GM12878 (cell line): ENCODE measurements at regions not wholly inside any gene's neighbourhood (a gene's known extent, or its start where the extent isn't known, plus 50 kb on each side); places are given as distances from the start of the nearest gene placed in this dataset.

ENCODE experiments used
- ATAC-seq: fragments of 200-7000 bp; cut with Tn5 transposase; 3 replicates; pipeline ENCODE4 v1.9.1; 2020; ENCODE audit warnings: mild to moderate bottlenecking, moderate library complexity
- BruUV-seq: library from RNA; stranded (reverse); fragments of 400-500 nt; replicated peaks from 2 replicates; lab custom pipeline; 2021; lab: Mats Ljungman, UMichigan
- CTCF ChIA-PET: fragments of 300-600 bp; sonication (Branson Sonifier 250); formaldehyde crosslinking; extraction: SDS; loops from one replicate; lab custom pipeline; 2021; ENCODE audit warnings: inconsistent platforms; lab: Yijun Ruan, JAX
- POLR2A ChIA-PET: fragments of 350-600 bp; formaldehyde crosslinking; extraction: SDS; loops from one replicate; lab custom pipeline; 2021; ENCODE audit warnings: inconsistent platforms; lab: Charles Lee
- RAD21 ChIA-PET: fragments of 300-600 bp; sonication (Branson Sonifier 250); formaldehyde crosslinking; loops from one replicate; lab custom pipeline; 2023; ENCODE audit warnings: antibody characterized with exemption; ENCODE audit not compliant: unreplicated experiment; lab: Charles Lee
- SMC1A ChIA-PET: fragments of 300-600 bp; sonication (Branson Sonifier 250); formaldehyde crosslinking; loops from one replicate; lab custom pipeline; 2023; ENCODE audit not compliant: unreplicated experiment, uncharacterized antibody; lab: Charles Lee
- DNase-seq: peaks from one replicate; pipeline ENCODE4 v3.0.0-alpha.2; 2011; ENCODE audit warnings: low read depth, low spot score
- FAIRE-seq: peaks from 3 replicates; lab custom pipeline; 2011; peaks lifted over from hg19 to GRCh38; lab: Jason Lieb, UNC
- H2AFZ ChIP-seq: 2 replicates; pipeline ENCODE4 v1.6.0; 2011; ENCODE audit warnings: low read depth, low read length, control low read depth; ENCODE audit not compliant: control insufficient read depth
- H3K27ac ChIP-seq: 2 replicates; pipeline ENCODE4 v1.5.1; 2011; ENCODE audit warnings: control low read depth; ENCODE audit not compliant: control insufficient read depth, insufficient read depth
- H3K27me3 ChIP-seq, 2 experiments: replicated peaks in 1 of 2; 2 replicates each; pipeline versions ENCODE4 v1.6.0 to v1.6.1; 2011; ENCODE audit warnings: low read length in 1 of 2; ENCODE audit not compliant: control insufficient read depth in 2 of 2, insufficient read depth in 2 of 2
- H3K36me3 ChIP-seq, 2 experiments: 2 replicates each; pipeline ENCODE4 v1.5.1; 2011; ENCODE audit warnings: low read length in 1 of 2; ENCODE audit not compliant: control insufficient read depth in 2 of 2, insufficient read depth in 2 of 2
- H3K4me1 ChIP-seq: 2 replicates; pipeline ENCODE4 v1.6.1; 2011; ENCODE audit warnings: mild to moderate bottlenecking, low read length, moderate library complexity, mixed read lengths; ENCODE audit not compliant: control insufficient read depth, insufficient read depth
- H3K4me2 ChIP-seq: 2 replicates; pipeline ENCODE4 v1.6.0; 2011; ENCODE audit warnings: control low read depth; ENCODE audit not compliant: control insufficient read depth, insufficient read depth
- H3K4me3 ChIP-seq: fragments of 200-600 bp; sonication (generic); 2 replicates; pipeline ENCODE4 v1.5.1; 2016
- H3K79me2 ChIP-seq: 2 replicates; pipeline ENCODE4 v1.6.0; 2011; ENCODE audit warnings: low read length; ENCODE audit not compliant: control insufficient read depth, insufficient read depth
- H3K9ac ChIP-seq: 2 replicates; pipeline ENCODE4 v1.8.0; 2011; ENCODE audit warnings: low read length, control low read depth, mixed read lengths; ENCODE audit not compliant: control insufficient read depth, insufficient read depth
- H3K9me3 ChIP-seq: replicated peaks from 3 replicates; pipeline ENCODE4 v1.5.1; 2011; ENCODE audit warnings: mild to moderate bottlenecking, low read length; ENCODE audit not compliant: control insufficient read depth, insufficient read depth
- H4K20me1 ChIP-seq: 2 replicates; pipeline ENCODE4 v1.6.0; 2011; ENCODE audit not compliant: control insufficient read depth, insufficient read depth
- CREB1 ChIP-seq: IDR thresholded peaks from 2 replicates; pipeline ENCODE4 v1.6.1; 2012; ENCODE audit warnings: low read depth, mild to moderate bottlenecking, inconsistent platforms
- GABPA ChIP-seq: IDR thresholded peaks from 2 replicates; pipeline ENCODE4 v1.6.1; 2014; ENCODE audit warnings: antibody characterized with exemption, low read depth, mild to moderate bottlenecking, inconsistent platforms
- IRF3 ChIP-seq: fragments of 450-650 bp; IDR thresholded peaks from 2 replicates; pipeline ENCODE4 v1.6.1; 2014; ENCODE audit warnings: mild to moderate bottlenecking
- IRF4 ChIP-seq: IDR thresholded peaks from 2 replicates; pipeline ENCODE4 v1.6.1; 2011; ENCODE audit warnings: low read depth, low read length
- MXI1 ChIP-seq: fragments of 150-350 bp; IDR thresholded peaks from 2 replicates; pipeline ENCODE4 v1.6.1; 2011; ENCODE audit warnings: low read depth, mild to moderate bottlenecking, inconsistent platforms, low read length, improper control_type of control experiment
- NFXL1 ChIP-seq: fragments of 450-650 bp; IDR thresholded peaks from 2 replicates; pipeline ENCODE4 v1.6.1; 2017; ENCODE audit warnings: antibody characterized with exemption, mild to moderate bottlenecking, borderline replicate concordance
- RFX5 ChIP-seq: IDR thresholded peaks from 2 replicates; pipeline ENCODE4 v1.6.1; 2011; ENCODE audit warnings: low read depth, low read length, improper control_type of control experiment
- SP1 ChIP-seq: IDR thresholded peaks from one replicate; pipeline ENCODE4 v1.6.1; 2011; ENCODE audit warnings: low read depth, low read length
- SREBF1 ChIP-seq: IDR thresholded peaks from 2 replicates; pipeline ENCODE4 v1.6.1; 2012; ENCODE audit warnings: mild to moderate bottlenecking, low read length
- ZNF217 ChIP-seq: fragments of 450-650 bp; IDR thresholded peaks from 2 replicates; pipeline ENCODE4 v1.6.1; 2017; ENCODE audit warnings: antibody characterized with exemption, mild to moderate bottlenecking
- ZNF622 ChIP-seq: fragments of 450-650 bp; IDR thresholded peaks from 2 replicates; pipeline ENCODE4 v1.6.1; 2017; ENCODE audit warnings: mild to moderate bottlenecking, inconsistent platforms
- ZSCAN29 ChIP-seq: fragments of 450-650 bp; IDR thresholded peaks from 2 replicates; pipeline ENCODE4 v1.6.1; 2017; ENCODE audit warnings: mild to moderate bottlenecking, moderate library complexity
- WGBS: methylation state at CpG from one replicate; pipeline ENCODE4 v1.1.6; 2016; ENCODE audit warnings: low lambda C conversion rate; ENCODE audit not compliant: insufficient replicate concordance, insufficient coverage; ENCODE audit errors: missing lambda C conversion rate; 5-methylcytosine and 5-hydroxymethylcytosine counted together
- in situ Hi-C: fragments of 300-500 bp; cut with MboI; formaldehyde crosslinking; loops from 9 replicates; pipeline ENCODE4 v1.14.3; 2018; ENCODE audit warnings: mixed read lengths
- intact Hi-C: fragments of 100-400 bp; cut with micrococcal nuclease; formaldehyde crosslinking; loops from one replicate; pipeline ENCODE4 v1.14.2; 2022; ENCODE audit not compliant: unreplicated experiment

DNA sequence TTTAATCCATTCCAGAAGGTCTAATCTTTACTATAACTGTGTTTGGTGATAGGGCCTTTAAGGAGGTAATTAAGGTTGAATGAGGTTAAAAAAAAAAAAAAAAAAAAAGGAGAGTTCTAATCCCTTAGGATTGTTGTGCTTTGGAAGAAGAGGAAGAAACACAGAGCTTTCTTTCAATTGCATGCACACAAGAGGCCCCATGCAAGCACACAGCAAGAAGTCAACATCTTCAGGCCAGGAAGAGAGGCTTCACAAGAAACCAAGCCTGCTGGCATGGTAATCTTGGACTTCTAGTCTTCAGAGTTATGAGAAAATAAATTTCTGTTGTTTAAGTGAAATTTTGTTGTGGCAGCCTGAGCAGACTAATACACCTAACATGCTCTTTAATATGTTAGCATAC, 118.6 kb downstream of the NAA11 start:
- ChIA-PET RAD21 (no interaction called here), SMC1A (no interaction called here), CTCF (no interaction called here), POLR2A (no interaction called here)
- H3K4me1 ChIP-seq, result no peaks in the 10 kb centered on the region
- no peak overlapping the region for H2AFZ ChIP-seq
- H3K4me3 ChIP-seq, result no peak overlapping the region
- no peak overlapping the region for H3K9ac ChIP-seq
- H3K36me3 ChIP-seq, result no peaks in the 10 kb centered on the region
- H3K79me2 ChIP-seq, result no peaks in the 10 kb centered on the region
- intact Hi-C loops, result no loop called here
- DNase-seq (no peak), ATAC-seq (no peak)
- in situ Hi-C loops, result no loop called here
- H3K4me2 ChIP-seq, result no peak overlapping the region
- no peaks in the 10 kb centered on the region for H3K27me3 ChIP-seq
- H3K9me3 ChIP-seq, result no peaks in the 10 kb centered on the region
- TF ChIP-seq SP1, result no peak
- TF ChIP-seq, all 136 proteins: peak for 0
- no peak overlapping the region for H3K27ac ChIP-seq
- FAIRE-seq, result no peak
- BruUV-seq, result no TSS peak
- no peaks in the 10 kb centered on the region for H4K20me1 ChIP-seq

DNA sequence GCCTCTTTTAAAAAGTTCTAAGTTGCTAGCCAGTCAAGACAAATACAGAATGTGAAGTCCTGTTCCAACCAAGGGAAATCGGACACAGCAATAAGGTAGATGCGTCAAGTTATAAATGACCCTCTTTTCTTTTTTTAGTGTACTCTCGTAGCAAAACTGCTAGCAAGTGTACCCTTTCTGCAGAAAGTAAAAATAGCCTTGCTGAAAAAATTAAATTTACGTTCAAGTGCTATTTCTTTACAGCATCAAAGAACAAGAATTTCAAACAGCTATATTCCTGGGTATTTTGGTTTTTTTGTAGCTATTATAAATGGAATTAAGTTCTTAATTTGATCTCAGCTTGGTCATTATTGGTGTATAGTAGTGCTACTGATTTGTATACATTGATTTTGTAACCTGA, 119.2 kb downstream of the NAA11 start:
- H4K20me1 ChIP-seq, result no peaks in the 10 kb centered on the region
- ChIA-PET CTCF (no interaction called here), POLR2A (no interaction called here), RAD21 (no interaction called here), SMC1A (no interaction called here)
- BruUV-seq, result no TSS peak
- H3K9me3 ChIP-seq, result no peaks in the 10 kb centered on the region
- H3K27ac ChIP-seq, result no peak overlapping the region
- H3K9ac ChIP-seq, result no peak overlapping the region
- DNase-seq (no peak), ATAC-seq (no peak), FAIRE-seq (no peak)
- 37% methylated on average over 4 of the region's 4 CpGs for WGBS
- no peaks in the 10 kb centered on the region for H3K79me2 ChIP-seq
- H3K27me3 ChIP-seq, result no peaks in the 10 kb centered on the region
- H2AFZ ChIP-seq, result no peak overlapping the region
- intact Hi-C loops (no loop called here), in situ Hi-C loops (no loop called here)
- no peak overlapping the region for H3K4me3 ChIP-seq
- no peak overlapping the region for H3K4me2 ChIP-seq
- no peak for TF ChIP-seq IRF4
- no peak for TF ChIP-seq IRF3
- no peak for TF ChIP-seq RFX5
- TF ChIP-seq ZSCAN29, result no peak
- TF ChIP-seq ZNF217, result no peak
- no peak for TF ChIP-seq GABPA
- no peak for TF ChIP-seq CREB1
- no peak for TF ChIP-seq ZNF622
- no peak for TF ChIP-seq MXI1
- TF ChIP-seq SREBF1, result no peak
- TF ChIP-seq NFXL1, result no peak
- TF ChIP-seq, all 136 proteins: peak for 0
- Histone ChIP-seq H3K36me3 (no peaks in the 10 kb centered on the region), H3K4me1 (no peaks in the 10 kb centered on the region)
